ENCODE measurements at regions not wholly inside any gene's neighbourhood (a gene's known extent, or its start where the extent isn't known, plus 50 kb on each side); places are given as distances from the start of the nearest gene placed in this dataset.

- DNase-seq (ENCODE audit: low read depth in 4 of 6, low spot score in 6 of 6) = no peak
- Histone ChIP-seq H3K27ac (ENCODE audit: low read depth, low read length) (no peak overlapping the region), H3K4me3 (ENCODE audit: low read depth, low read length) (no peak overlapping the region), H3K9me3 (ENCODE audit: control insufficient read depth, insufficient read depth, low read length) (no peaks in the 10 kb centered on the region), H3K27me3 (ENCODE audit: control insufficient read depth, insufficient read depth, low read length) (no peaks in the 10 kb centered on the region), H3K36me3 (ENCODE audit: control insufficient read depth, insufficient read depth, low read length) (no peaks in the 10 kb centered on the region), H3K4me1 (ENCODE audit: control insufficient read depth, insufficient read depth, low read length) (peaks cover 4% of the 10 kb centered on the region)
- 72% methylated on average over 2 of the region's 2 CpGs for WGBS (ENCODE audit: insufficient coverage)
These were observed 603.9 kb upstream of the CADM1 start for GRCh38 chr11:116108161-116108560.

GRCh38 chr11:116107229-116107628, 603.0 kb upstream of the CADM1 start:
- no peaks in the 10 kb centered on the region for H3K36me3 ChIP-seq (ENCODE audit: control insufficient read depth, insufficient read depth, low read length)
- no peaks in the 10 kb centered on the region for H3K9me3 ChIP-seq (ENCODE audit: control insufficient read depth, insufficient read depth, low read length)
- no peak overlapping the region for H3K4me3 ChIP-seq (ENCODE audit: low read depth, low read length)
- no peak overlapping the region for H3K27ac ChIP-seq (ENCODE audit: low read depth, low read length)
- H3K27me3 ChIP-seq (ENCODE audit: control insufficient read depth, insufficient read depth, low read length) = peaks cover 2% of the 10 kb centered on the region
- WGBS (ENCODE audit: insufficient coverage) = 67% methylated on average over 1 of the region's 3 CpGs
- no peak for DNase-seq (ENCODE audit: low read depth in 4 of 6, low spot score in 6 of 6)
- H3K4me1 ChIP-seq (ENCODE audit: control insufficient read depth, insufficient read depth, low read length) = no peaks in the 10 kb centered on the region

GRCh38 chr11:116104498-116105174, 600.4 kb upstream of the CADM1 start:
- Histone ChIP-seq H3K36me3 (ENCODE audit: control insufficient read depth, insufficient read depth, low read length) (no peaks in the 10 kb centered on the region), H3K9me3 (ENCODE audit: control insufficient read depth, insufficient read depth, low read length) (no peaks in the 10 kb centered on the region), H3K4me1 (ENCODE audit: control insufficient read depth, insufficient read depth, low read length) (no peaks in the 10 kb centered on the region), H3K27ac (ENCODE audit: low read depth, low read length) (no peak overlapping the region), H3K4me3 (ENCODE audit: low read depth, low read length) (no peak overlapping the region), H3K27me3 (ENCODE audit: control insufficient read depth, insufficient read depth, low read length) (peaks cover 2% of the 10 kb centered on the region)
- no peak for DNase-seq (ENCODE audit: low read depth in 4 of 6, low spot score in 6 of 6)
- 84% methylated on average over 4 of the region's 4 CpGs for WGBS (ENCODE audit: insufficient coverage)

GRCh38 chr11:116101902-116102301, 597.7 kb upstream of the CADM1 start:
- 71% methylated on average over 2 of the region's 3 CpGs for WGBS (ENCODE audit: insufficient coverage)
- no peak overlapping the region for H3K4me3 ChIP-seq (ENCODE audit: low read depth, low read length)
- no peaks in the 10 kb centered on the region for H3K4me1 ChIP-seq (ENCODE audit: control insufficient read depth, insufficient read depth, low read length)
- peaks cover 2% of the 10 kb centered on the region for H3K27me3 ChIP-seq (ENCODE audit: control insufficient read depth, insufficient read depth, low read length)
- no peaks in the 10 kb centered on the region for H3K9me3 ChIP-seq (ENCODE audit: control insufficient read depth, insufficient read depth, low read length)
- peak in 1 of 6 donors; percentile 20 for DNase-seq (ENCODE audit: low read depth in 4 of 6, low spot score in 6 of 6)
- no peak overlapping the region for H3K27ac ChIP-seq (ENCODE audit: low read depth, low read length)
- no peaks in the 10 kb centered on the region for H3K36me3 ChIP-seq (ENCODE audit: control insufficient read depth, insufficient read depth, low read length)

- no peaks in the 10 kb centered on the region for H3K9me3 ChIP-seq (ENCODE audit: control insufficient read depth, insufficient read depth, low read length)
- WGBS (ENCODE audit: insufficient coverage) = 93% methylated on average over 2 of the region's 2 CpGs
- peaks cover 2% of the 10 kb centered on the region for H3K27me3 ChIP-seq (ENCODE audit: control insufficient read depth, insufficient read depth, low read length)
- no peak overlapping the region for H3K27ac ChIP-seq (ENCODE audit: low read depth, low read length)
- no peak overlapping the region for H3K4me3 ChIP-seq (ENCODE audit: low read depth, low read length)
- no peaks in the 10 kb centered on the region for H3K36me3 ChIP-seq (ENCODE audit: control insufficient read depth, insufficient read depth, low read length)
- H3K4me1 ChIP-seq (ENCODE audit: control insufficient read depth, insufficient read depth, low read length) = no peaks in the 10 kb centered on the region
- no peak for DNase-seq (ENCODE audit: low read depth in 4 of 6, low spot score in 6 of 6)
These were observed 595.8 kb upstream of the CADM1 start for GRCh38 chr11:116100016-116100415.

- WGBS (ENCODE audit: insufficient coverage) = 77% methylated on average over 3 of the region's 6 CpGs
- Histone ChIP-seq H3K27ac (ENCODE audit: low read depth, low read length) (no peak overlapping the region), H3K27me3 (ENCODE audit: control insufficient read depth, insufficient read depth, low read length) (peaks cover 2% of the 10 kb centered on the region), H3K36me3 (ENCODE audit: control insufficient read depth, insufficient read depth, low read length) (no peaks in the 10 kb centered on the region), H3K9me3 (ENCODE audit: control insufficient read depth, insufficient read depth, low read length) (no peaks in the 10 kb centered on the region), H3K4me1 (ENCODE audit: control insufficient read depth, insufficient read depth, low read length) (no peaks in the 10 kb centered on the region), H3K4me3 (ENCODE audit: low read depth, low read length) (no peak overlapping the region)
- no peak for DNase-seq (ENCODE audit: low read depth in 4 of 6, low spot score in 6 of 6)
These were observed 595.3 kb upstream of the CADM1 start for GRCh38 chr11:116099541-116099940.

- no peaks in the 10 kb centered on the region for H3K36me3 ChIP-seq (ENCODE audit: control insufficient read depth, insufficient read depth, low read length)
These were observed 592.2 kb upstream of the CADM1 start for GRCh38 chr11:116096272-116096995.

GRCh38 chr11:116093481-116094270, 589.5 kb upstream of the CADM1 start:
- H3K27me3 ChIP-seq (ENCODE audit: control insufficient read depth, insufficient read depth, low read length) = no peaks in the 10 kb centered on the region
- no peaks in the 10 kb centered on the region for H3K36me3 ChIP-seq (ENCODE audit: control insufficient read depth, insufficient read depth, low read length)
- WGBS (ENCODE audit: insufficient coverage) = no CpG with 5 or more reads among the region's 2 CpGs
- DNase-seq (ENCODE audit: low read depth in 4 of 6, low spot score in 6 of 6) = no peak
- no peaks in the 10 kb centered on the region for H3K4me1 ChIP-seq (ENCODE audit: control insufficient read depth, insufficient read depth, low read length)
- no peak overlapping the region for H3K27ac ChIP-seq (ENCODE audit: low read depth, low read length)
- no peak overlapping the region for H3K4me3 ChIP-seq (ENCODE audit: low read depth, low read length)
- H3K9me3 ChIP-seq (ENCODE audit: control insufficient read depth, insufficient read depth, low read length) = no peaks in the 10 kb centered on the region

More at GRCh38 chr11:116096272-116096995, 592.2 kb upstream of the CADM1 start:
- Histone ChIP-seq H3K27ac (ENCODE audit: low read depth, low read length) (no peak overlapping the region), H3K9me3 (ENCODE audit: control insufficient read depth, insufficient read depth, low read length) (no peaks in the 10 kb centered on the region), H3K4me1 (ENCODE audit: control insufficient read depth, insufficient read depth, low read length) (no peaks in the 10 kb centered on the region), H3K27me3 (ENCODE audit: control insufficient read depth, insufficient read depth, low read length) (no peaks in the 10 kb centered on the region), H3K4me3 (ENCODE audit: low read depth, low read length) (no peak overlapping the region)
- DNase-seq (ENCODE audit: low read depth in 4 of 6, low spot score in 6 of 6) = no peak
- 82% methylated on average over 8 of the region's 12 CpGs for WGBS (ENCODE audit: insufficient coverage)

GRCh38 chr11:116093065-116093464, 588.9 kb upstream of the CADM1 start:
- no peaks in the 10 kb centered on the region for H3K9me3 ChIP-seq (ENCODE audit: control insufficient read depth, insufficient read depth, low read length)
- WGBS (ENCODE audit: insufficient coverage) = 75% methylated on average over 7 of the region's 7 CpGs
- H3K36me3 ChIP-seq (ENCODE audit: control insufficient read depth, insufficient read depth, low read length) = no peaks in the 10 kb centered on the region
- no peak overlapping the region for H3K27ac ChIP-seq (ENCODE audit: low read depth, low read length)
- H3K4me3 ChIP-seq (ENCODE audit: low read depth, low read length) = no peak overlapping the region
- DNase-seq (ENCODE audit: low read depth in 4 of 6, low spot score in 6 of 6) = no peak
- no peaks in the 10 kb centered on the region for H3K27me3 ChIP-seq (ENCODE audit: control insufficient read depth, insufficient read depth, low read length)
- H3K4me1 ChIP-seq (ENCODE audit: control insufficient read depth, insufficient read depth, low read length) = no peaks in the 10 kb centered on the region
